HG02970 (cell line): ENCODE measurements at regions not wholly inside any gene's neighbourhood (a gene's known extent, or its start where the extent isn't known, plus 50 kb on each side); places are given as distances from the start of the nearest gene placed in this dataset.

Experiments used
- ATAC-seq: cut with Tn5 transposase; IDR thresholded peaks from one replicate; pipeline ENCODE4 v1.9.1; 2021; ENCODE audit warnings: mild to moderate bottlenecking, moderate library complexity, moderate number of reproducible peaks; ENCODE audit not compliant: unreplicated experiment, low FRiP score

- no peak for ATAC-seq
Observed at GRCh38 chr3:124559846-124560574, 170.2 kb upstream of the UMPS start.

GRCh38 chr3:124560666-124561215 is 169.5 kb upstream of the UMPS start:
- no peak for ATAC-seq

- ATAC-seq = no peak
Observed at GRCh38 chr3:124562769-124563168, 167.5 kb upstream of the UMPS start.

GRCh38 chr3:124563376-124563775 is 166.9 kb upstream of the UMPS start:
- ATAC-seq = no peak

GRCh38 chr3:124565013-124565412 is 165.2 kb upstream of the UMPS start:
- ATAC-seq = no peak

GRCh38 chr3:124565551-124565950 is 164.7 kb upstream of the UMPS start:
- no peak for ATAC-seq

- ATAC-seq = no peak
Observed at GRCh38 chr3:124566701-124567100, 163.6 kb upstream of the UMPS start.

GRCh38 chr3:124567179-124567578 is 163.1 kb upstream of the UMPS start:
- no peak for ATAC-seq

- no peak for ATAC-seq
Observed at GRCh38 chr3:124569761-124570160, 160.5 kb upstream of the UMPS start.

- ATAC-seq = no peak
Observed at GRCh38 chr3:124570232-124570631, 160.0 kb upstream of the UMPS start.

- no peak for ATAC-seq
Observed at GRCh38 chr3:124572851-124573405, 157.3 kb upstream of the UMPS start.

- ATAC-seq = no peak
Observed at GRCh38 chr3:124574012-124574411, 156.2 kb upstream of the UMPS start.

GRCh38 chr3:124576565-124577493 is 153.4 kb upstream of the UMPS start:
- ATAC-seq = no peak

- ATAC-seq = no peak
Observed at GRCh38 chr3:124577494-124578167, 152.6 kb upstream of the UMPS start.

GRCh38 chr3:124579641-124580040 is 150.6 kb upstream of the UMPS start:
- no peak for ATAC-seq

GRCh38 chr3:124582196-124582595 is 148.1 kb upstream of the UMPS start:
- ATAC-seq = no peak

- no peak for ATAC-seq
Observed at GRCh38 chr3:124582621-124583395, 147.4 kb upstream of the UMPS start.

GRCh38 chr3:124584245-124584551 is 146.1 kb upstream of the UMPS start:
- ATAC-seq = no peak

- no peak for ATAC-seq
Observed at GRCh38 chr3:124584552-124585391, 145.5 kb upstream of the UMPS start.
